ENCODE measurements at regions not wholly inside any gene's neighbourhood (a gene's known extent, or its start where the extent isn't known, plus 50 kb on each side); places are given as distances from the start of the nearest gene placed in this dataset.

GRCh38 chr11:27763736-27764135 lies 63.5 kb upstream of the BDNF start:
- DNase-seq = no peak

GRCh38 chr11:27761356-27761755 lies 61.1 kb upstream of the BDNF start:
- DNase-seq = no peak

GRCh38 chr11:27757953-27758352 lies 57.7 kb upstream of the BDNF start:
- DNase-seq = no peak

GRCh38 chr11:27754035-27755017 lies 54.1 kb upstream of the BDNF start:
- no peak for DNase-seq

Data from tongue (tissue), 1 donor.